Upper lobe of left lung (tissue), 6 donors: ENCODE measurements at regions not wholly inside any gene's neighbourhood (a gene's known extent, or its start where the extent isn't known, plus 50 kb on each side); places are given as distances from the start of the nearest gene placed in this dataset.
A peak's percentile ranks its signal among the peaks of the same experiment; 100 is the strongest.

ENCODE experiments used
- ATAC-seq, 2 donors: fragments of 200-7000 bp; cut with Tn5 transposase; one replicate each; pipeline ENCODE4 v1.9.1; 2022; ENCODE audit warnings: mild to moderate bottlenecking in 2 of 2, moderate library complexity in 2 of 2; ENCODE audit not compliant: low FRiP score in 2 of 2
- DNase-seq, 2 donors: peaks; one replicate each; pipeline ENCODE4 v3.0.0-alpha.2; 2019 to 2020
- H3K27ac ChIP-seq, 4 donors: fragments of 200-600 bp; sonication (generic); one replicate each; pipeline ENCODE4 v1.5.1; 2016 to 2019
- H3K27me3 ChIP-seq, 4 donors: fragments of 200-600 bp; sonication (generic); one replicate each; pipeline ENCODE4 v1.5.1; 2017 to 2019
- H3K36me3 ChIP-seq, 4 donors: fragments of 200-600 bp; sonication (generic); one replicate each; pipeline ENCODE4 v1.5.1; 2016 to 2019
- H3K4me1 ChIP-seq, 4 donors: fragments of 200-600 bp; sonication (generic); one replicate each; pipeline ENCODE4 v1.5.1; 2018 to 2019
- H3K4me3 ChIP-seq, 4 donors: fragments of 200-600 bp; sonication (generic); one replicate each; pipeline ENCODE4 v1.5.1; 2017 to 2019; ENCODE audit warnings: mild to moderate bottlenecking in 2 of 4, moderate library complexity in 1 of 4
- H3K9me3 ChIP-seq, 4 donors: fragments of 200-600 bp; sonication (generic); one replicate each; pipeline ENCODE4 v1.5.1; 2018 to 2019
- CTCF ChIP-seq, 6 experiments: fragments of 450-650 bp in 4 of 6; fragments of 200-600 bp in 2 of 6; sonication (generic) in 2 of 6; IDR thresholded peaks; one replicate each; pipeline ENCODE4 v1.5.1; 2016 to 2019; ENCODE audit warnings: antibody characterized with exemption in 6 of 6
- EP300 ChIP-seq, 4 donors: sonication (generic); formaldehyde crosslinking; IDR thresholded peaks; one replicate each; pipeline ENCODE4 v1.5.1; 2017; ENCODE audit warnings: antibody characterized with exemption in 4 of 4, control low read depth in 2 of 4
- POLR2A ChIP-seq, 4 donors: fragments of 450-650 bp; IDR thresholded peaks; one replicate each; pipeline ENCODE4 v1.5.1; 2016 to 2017; ENCODE audit warnings: antibody characterized with exemption in 4 of 4, mild to moderate bottlenecking in 2 of 4
- POLR2AphosphoS5 ChIP-seq, 2 donors: sonication (generic); formaldehyde crosslinking; IDR thresholded peaks; one replicate each; pipeline ENCODE4 v1.5.1; 2017; ENCODE audit warnings: antibody characterized with exemption in 2 of 2
- WGBS, 2 donors: methylation state at CpG; one replicate each; pipeline ENCODE4 v1.1.5; 2017 to 2018; 5-methylcytosine and 5-hydroxymethylcytosine counted together
- donor health status: DM: no; HTN: no; CAD: no; lungs with moderate emphysema.
- donor health status: DM: no; HTN: yes; CAD: no; lungs with severe emphysema.

- WGBS, 2 donors = 75 to 79% methylated on average over 10 to 19 of the region's 19 CpGs
Measured at GRCh38 chr22:48444320-48445112, 1383.2 kb downstream of the BRD1 start.

GRCh38 chr22:48443680-48444079 is 1384.0 kb downstream of the BRD1 start:
- Histone ChIP-seq H3K9me3 (no peaks in the 10 kb centered on the region), H3K27me3 (no peaks in the 10 kb centered on the region), H3K4me1 (no peaks in the 10 kb centered on the region), H3K4me3 (no peak overlapping the region), H3K27ac (no peak overlapping the region), H3K36me3 (no peaks in the 10 kb centered on the region)
- DNase-seq (no peak), ATAC-seq (no peak)
- TF ChIP-seq POLR2AphosphoS5 (IDR thresholded peaks at IDR 0.05) = no peak
- no peak for TF ChIP-seq POLR2A (IDR thresholded peaks at IDR 0.05)
- no peak for TF ChIP-seq EP300 (IDR thresholded peaks at IDR 0.05)
- no peak for TF ChIP-seq CTCF (IDR thresholded peaks at IDR 0.05)
- WGBS, 2 donors = 89 to 94% methylated on average over 4 of the region's 4 CpGs

More at GRCh38 chr22:48444320-48445112, 1383.2 kb downstream of the BRD1 start:
- Histone ChIP-seq H3K4me1 (no peaks in the 10 kb centered on the region), H3K4me3 (no peak overlapping the region), H3K36me3 (no peaks in the 10 kb centered on the region), H3K27me3 (no peaks in the 10 kb centered on the region), H3K9me3 (no peaks in the 10 kb centered on the region), H3K27ac (no peak overlapping the region)
- no peak for TF ChIP-seq EP300 (IDR thresholded peaks at IDR 0.05)
- TF ChIP-seq CTCF (IDR thresholded peaks at IDR 0.05) = no peak
- no peak for TF ChIP-seq POLR2A (IDR thresholded peaks at IDR 0.05)
- no peak for TF ChIP-seq POLR2AphosphoS5 (IDR thresholded peaks at IDR 0.05)
- no peak for ATAC-seq
- DNase-seq = peak in 1 of 2 donors; percentile 47

GRCh38 chr22:48442663-48443062 is 1385.0 kb downstream of the BRD1 start:
- H3K4me1 ChIP-seq = no peaks in the 10 kb centered on the region
- no peaks in the 10 kb centered on the region for H3K36me3 ChIP-seq
- no peaks in the 10 kb centered on the region for H3K9me3 ChIP-seq
- no peaks in the 10 kb centered on the region for H3K27me3 ChIP-seq
- TF ChIP-seq CTCF (IDR thresholded peaks at IDR 0.05) = no peak
- TF ChIP-seq POLR2A (IDR thresholded peaks at IDR 0.05) = no peak
- TF ChIP-seq EP300 (IDR thresholded peaks at IDR 0.05) = no peak
- no peak for TF ChIP-seq POLR2AphosphoS5 (IDR thresholded peaks at IDR 0.05)
- H3K27ac ChIP-seq = no peak overlapping the region
- WGBS, 2 donors = 71 to 85% methylated on average over 8 of the region's 8 CpGs
- ATAC-seq = no peak
- no peak overlapping the region for H3K4me3 ChIP-seq
- DNase-seq = no peak

DNA sequence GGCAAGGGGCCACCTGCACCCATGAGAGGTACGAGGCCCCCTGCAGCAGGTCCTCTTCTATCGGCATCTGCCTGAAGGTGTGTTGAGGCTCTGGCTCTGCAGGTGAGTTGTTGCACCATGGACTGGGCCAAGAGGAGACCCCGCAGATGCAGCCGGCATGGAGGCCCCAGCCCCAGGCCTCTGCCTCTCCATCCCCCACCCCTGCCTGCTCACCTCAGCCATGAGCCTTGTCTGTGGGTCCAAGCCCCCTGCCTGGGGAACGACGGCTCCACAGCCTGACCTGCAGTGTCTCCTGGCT is 1386.2 kb downstream of the BRD1 start:
- Histone ChIP-seq H3K4me1 (no peaks in the 10 kb centered on the region), H3K4me3 (no peak overlapping the region), H3K27ac (no peak overlapping the region), H3K27me3 (no peaks in the 10 kb centered on the region), H3K9me3 (no peaks in the 10 kb centered on the region), H3K36me3 (no peaks in the 10 kb centered on the region)
- no peak for TF ChIP-seq CTCF (IDR thresholded peaks at IDR 0.05)
- TF ChIP-seq POLR2A (IDR thresholded peaks at IDR 0.05) = no peak
- TF ChIP-seq POLR2AphosphoS5 (IDR thresholded peaks at IDR 0.05) = no peak
- no peak for TF ChIP-seq EP300 (IDR thresholded peaks at IDR 0.05)
- DNase-seq (peak in 1 of 2 donors; percentile 58), ATAC-seq (no peak)
- 72 to 100% methylated on average over 4 to 6 of the region's 6 CpGs for WGBS, 2 donors
